IMR-90 (cell line): ENCODE measurements at regions not wholly inside any gene's neighbourhood (a gene's known extent, or its start where the extent isn't known, plus 50 kb on each side); places are given as distances from the start of the nearest gene placed in this dataset.

ENCODE experiments used
- ATAC-seq: fragments of 200-7000 bp; cut with Tn5 transposase; 2 replicates; pipeline ENCODE4 v1.9.1; 2020; ENCODE audit warnings: low read depth, mild to moderate bottlenecking, moderate library complexity
- BruUV-seq: library from RNA; stranded (reverse); fragments of 400-500 nt; replicated peaks from 2 replicates; lab custom pipeline; 2021; lab: Mats Ljungman, UMichigan
- CTCF ChIA-PET: fragments of 300-600 bp; formaldehyde crosslinking; extraction: SDS; loops from one replicate; lab custom pipeline; 2021; ENCODE audit warnings: antibody characterized with exemption; lab: Yijun Ruan, JAX
- POLR2A ChIA-PET: fragments of 300-600 bp; sonication (Branson Sonifier 250); formaldehyde crosslinking; loops from one replicate; lab custom pipeline; 2022; ENCODE audit warnings: antibody characterized with exemption; ENCODE audit not compliant: unreplicated experiment; lab: Charles Lee
- DNase-seq: peaks from one replicate; pipeline ENCODE4 v3.0.0; 2013
- H2AFZ ChIP-seq: replicated peaks from 2 replicates; pipeline ENCODE3; 2013; ENCODE audit warnings: low read length, mild to moderate bottlenecking; ENCODE audit not compliant: poor library complexity
- H2AK5ac ChIP-seq: 2 replicates; pipeline ENCODE4 v1.6.1; 2013; ENCODE audit warnings: low read depth, low read length, inconsistent platforms
- H2AK9ac ChIP-seq: replicated peaks from 2 replicates; pipeline ENCODE3; 2013; ENCODE audit warnings: mild to moderate bottlenecking, low read depth, low read length, moderate library complexity; ENCODE audit not compliant: poor library complexity
- H2BK120ac ChIP-seq: 2 replicates; pipeline ENCODE4 v1.6.1; 2013; ENCODE audit warnings: low read depth, low read length, inconsistent platforms
- H2BK15ac ChIP-seq: 3 replicates; pipeline ENCODE4 v1.6.1; 2013; ENCODE audit warnings: low read depth, low read length, inconsistent platforms
- H2BK20ac ChIP-seq: 2 replicates; pipeline ENCODE4 v1.6.1; 2013; ENCODE audit warnings: low read depth, mild to moderate bottlenecking, inconsistent platforms, low read length, moderate library complexity
- H2BK5ac ChIP-seq: 2 replicates; pipeline ENCODE4 v1.6.1; 2013; ENCODE audit warnings: mild to moderate bottlenecking, low read depth, low read length, inconsistent platforms; ENCODE audit not compliant: poor library complexity, severe bottlenecking
- H3K14ac ChIP-seq: replicated peaks from 2 replicates; pipeline ENCODE4 v1.6.1; 2013; ENCODE audit warnings: low read depth, low read length, inconsistent platforms
- H3K18ac ChIP-seq: 2 replicates; pipeline ENCODE4 v1.6.1; 2013; ENCODE audit warnings: low read depth, low read length, control low read depth
- H3K23ac ChIP-seq: 2 replicates; pipeline ENCODE4 v1.6.1; 2013; ENCODE audit warnings: low read depth, low read length, inconsistent platforms
- H3K27ac ChIP-seq: 2 replicates; pipeline ENCODE4 v1.5.1; 2013; ENCODE audit warnings: mild to moderate bottlenecking, control low read depth, low read length; ENCODE audit not compliant: insufficient read depth
- H3K27me3 ChIP-seq: 2 replicates; pipeline ENCODE4 v1.6.1; 2013; ENCODE audit warnings: low read length; ENCODE audit not compliant: control insufficient read depth, insufficient read depth
- H3K36me3 ChIP-seq: 2 replicates; pipeline ENCODE4 v1.6.1; 2013; ENCODE audit warnings: low read length, mixed read lengths; ENCODE audit not compliant: control insufficient read depth, insufficient read depth
- H3K4ac ChIP-seq: 2 replicates; pipeline ENCODE4 v1.6.1; 2013; ENCODE audit warnings: low read depth, low read length, inconsistent platforms
- H3K4me1 ChIP-seq: 2 replicates; pipeline ENCODE4 v1.6.1; 2013; ENCODE audit warnings: low read length, mixed read lengths; ENCODE audit not compliant: control insufficient read depth, insufficient read depth
- H3K4me2 ChIP-seq: 2 replicates; pipeline ENCODE4 v1.6.1; 2013; ENCODE audit warnings: low read depth, mild to moderate bottlenecking, control low read depth, low read length, moderate library complexity
- H3K4me3 ChIP-seq: 2 replicates; pipeline ENCODE4 v1.5.1; 2013; ENCODE audit warnings: low read depth, mild to moderate bottlenecking, control low read depth, low read length, moderate library complexity; ENCODE audit not compliant: insufficient read depth
- H3K56ac ChIP-seq: 2 replicates; pipeline ENCODE4 v1.6.1; 2013; ENCODE audit warnings: low read length, inconsistent platforms; ENCODE audit not compliant: insufficient read depth; ENCODE audit errors: extremely low read depth
- H3K79me1 ChIP-seq, 2 experiments: 2 replicates each; pipeline ENCODE4 v1.6.1; 2013; ENCODE audit warnings: low read length in 2 of 2, inconsistent platforms in 1 of 2, low read depth in 1 of 2
- H3K9ac ChIP-seq: 2 replicates; pipeline ENCODE4 v1.6.1; 2013; ENCODE audit warnings: low read depth, low read length, control low read depth
- H3K9me1 ChIP-seq: 2 replicates; pipeline ENCODE4 v1.6.1; 2013; ENCODE audit warnings: low read length, inconsistent platforms; ENCODE audit not compliant: insufficient read depth
- H3K9me3 ChIP-seq: 2 replicates; pipeline ENCODE4 v1.6.1; 2013; ENCODE audit warnings: low read length; ENCODE audit not compliant: control insufficient read depth, insufficient read depth
- H4K20me1 ChIP-seq: 2 replicates; pipeline ENCODE4 v1.6.1; 2013; ENCODE audit warnings: low read length, inconsistent platforms; ENCODE audit not compliant: insufficient read depth
- H4K5ac ChIP-seq: 2 replicates; pipeline ENCODE4 v1.6.1; 2013; ENCODE audit warnings: mild to moderate bottlenecking, low read depth, low read length, control low read depth
- H4K8ac ChIP-seq, 2 experiments: 2 replicates each; pipeline ENCODE4 v1.6.1; 2013; ENCODE audit warnings: low read depth in 2 of 2, low read length in 2 of 2, control low read depth in 1 of 2, inconsistent platforms in 1 of 2
- H4K91ac ChIP-seq: 2 replicates; pipeline ENCODE4 v1.6.1; 2013; ENCODE audit warnings: low read depth, low read length, inconsistent platforms; ENCODE audit not compliant: insufficient read depth
- BHLHE40 ChIP-seq: fragments of 150-350 bp; IDR thresholded peaks from 2 replicates; pipeline ENCODE4 v1.6.1; 2016; ENCODE audit warnings: mild to moderate bottlenecking, low read depth, low read length
- CEBPB ChIP-seq: IDR thresholded peaks from 2 replicates; pipeline ENCODE4 v1.6.1; 2012; ENCODE audit warnings: low read depth, low read length, improper control_type of control experiment
- NFE2L2 ChIP-seq: fragments of 150-350 bp; IDR thresholded peaks from 2 replicates; pipeline ENCODE4 v1.6.1; 2016; ENCODE audit warnings: low read depth, mild to moderate bottlenecking, low read length
- SMC3 ChIP-seq: fragments of 150-350 bp; IDR thresholded peaks from 2 replicates; pipeline ENCODE4 v1.6.1; 2016; ENCODE audit warnings: low read depth, mild to moderate bottlenecking, antibody characterized with exemption, low read length, moderate library complexity
- WGBS, 2 experiments: methylation state at CpG; one replicate each; pipeline versions ENCODE4 v1.1.5 to v1.1.7; 2013; ENCODE audit warnings: missing lambda C conversion rate in 2 of 2; ENCODE audit not compliant: insufficient read length in 1 of 2; ENCODE audit errors: extremely low coverage in 2 of 2; 5-methylcytosine and 5-hydroxymethylcytosine counted together
- dilution Hi-C: fragments of 300-500 bp; cut with HindIII; formaldehyde crosslinking; loops from one replicate; pipeline ENCODE4 v1.14.3; 2018; ENCODE audit warnings: low sequenced_read_pairs; ENCODE audit not compliant: unreplicated experiment
- in situ Hi-C: fragments of 300-500 bp; cut with MboI; formaldehyde crosslinking; loops from 3 replicates; pipeline ENCODE4 v1.14.3; 2019; ENCODE audit warnings: low sequenced_read_pairs, inconsistent platforms, mixed read lengths
- intact Hi-C: fragments of 100-400 bp; cut with micrococcal nuclease; formaldehyde crosslinking; loops from 2 replicates; pipeline ENCODE4 v1.10.0; 2022
- TF ChIP-seq, protein P1 (sequence below): fragments of 150-350 bp; IDR thresholded peaks from 2 replicates; pipeline ENCODE4 v1.6.1; 2017; ENCODE audit warnings: mild to moderate bottlenecking, antibody characterized with exemption, low read length, low read depth

DNA sequence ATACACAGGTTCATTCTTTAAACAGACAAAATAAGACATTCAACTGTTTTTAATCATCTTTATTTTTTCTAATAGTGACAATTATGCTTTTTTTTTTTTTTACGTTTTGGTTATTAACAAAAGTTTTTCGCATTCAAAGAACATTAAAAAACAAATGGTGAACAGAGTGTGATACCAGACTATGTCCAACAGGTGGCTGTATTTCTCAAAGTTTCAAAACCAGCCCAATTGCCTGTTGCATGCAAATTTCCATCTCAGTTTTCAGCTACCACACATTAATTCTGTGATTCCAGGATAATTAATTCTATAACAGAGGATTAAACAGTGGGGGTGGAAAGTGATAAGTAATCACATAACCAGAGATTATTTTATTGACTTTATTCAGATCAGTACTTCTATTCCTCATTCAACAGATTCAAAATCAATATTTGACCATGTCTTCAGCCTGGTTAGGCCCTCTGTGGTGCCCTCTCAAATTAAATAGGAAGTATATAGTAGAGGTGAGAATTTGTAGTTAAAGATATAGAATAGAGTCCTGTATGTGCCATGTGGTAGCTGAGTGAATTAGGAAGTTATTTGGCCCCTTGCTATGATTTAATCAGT, 122.2 kb upstream of the DCBLD2 start (continued):
- TF ChIP-seq NFE2L2: no peak

DNA sequence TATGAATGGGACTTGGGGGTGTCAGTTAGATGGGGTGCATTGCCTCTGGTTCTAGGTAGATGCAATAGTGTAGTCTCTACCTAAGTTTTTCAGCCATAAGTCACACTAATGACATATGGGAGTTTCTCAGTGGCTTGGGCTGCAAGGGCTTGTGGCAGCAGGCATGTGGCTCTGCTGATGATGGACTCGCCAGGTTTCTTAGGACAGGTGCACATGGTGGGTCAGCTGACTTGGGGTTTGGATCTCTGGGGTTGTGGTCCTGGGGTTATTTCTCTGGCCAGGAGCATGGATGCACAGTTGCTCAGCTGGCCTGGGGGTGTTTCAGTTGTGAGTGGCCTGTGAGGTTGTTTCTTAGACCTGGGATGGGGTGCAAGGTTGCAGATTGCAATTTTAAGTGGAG, 120.0 kb upstream of the DCBLD2 start:
- no peak for ATAC-seq

More for the DNA sequence above, 120.0 kb upstream of the DCBLD2 start:
- H3K4me1 ChIP-seq: no peaks in the 10 kb centered on the region
- BruUV-seq: no TSS peak
- no peak overlapping the region for H3K14ac ChIP-seq
- H3K9ac ChIP-seq: no peak overlapping the region
- no peak overlapping the region for H3K4me2 ChIP-seq
- no peak overlapping the region for H4K5ac ChIP-seq
- no peak overlapping the region for H3K4ac ChIP-seq
- no peak overlapping the region for H4K91ac ChIP-seq
- WGBS, 2 experiments: no CpG with 5 or more reads among the region's 1 CpG
- H2BK5ac ChIP-seq: no peak overlapping the region
- H3K9me1 ChIP-seq: no peaks in the 10 kb centered on the region; the same call in 1 of the 2 replicates
- H3K36me3 ChIP-seq: no peaks in the 10 kb centered on the region
- H3K18ac ChIP-seq: no peak overlapping the region
- no peak for DNase-seq
- no peak overlapping the region for H2AFZ ChIP-seq
- H2BK20ac ChIP-seq: no peak overlapping the region
- dilution Hi-C loops: loop anchor here (25.0 kb wide), 1 partner anchor 741 kb away; no protein-coding TSS in a partner anchor
- H2AK9ac ChIP-seq: no peak overlapping the region
- in situ Hi-C loops: loop anchor here (5.0 to 10.0 kb wide), 4 partner anchors 146 to 773 kb away; no protein-coding TSS in a partner anchor
- H3K9me3 ChIP-seq: no peaks in the 10 kb centered on the region; the same call in 1 of the 2 replicates
- ChIA-PET POLR2A (no interaction called here), CTCF (no interaction called here)
- no peak overlapping the region for H3K4me3 ChIP-seq
- no peak overlapping the region for H4K8ac ChIP-seq
- no peaks in the 10 kb centered on the region for H3K27me3 ChIP-seq
- no peak for TF ChIP-seq CEBPB
- TF ChIP-seq BHLHE40: no peak
- TF ChIP-seq SMC3: no peak
- TF ChIP-seq, protein P1, sequence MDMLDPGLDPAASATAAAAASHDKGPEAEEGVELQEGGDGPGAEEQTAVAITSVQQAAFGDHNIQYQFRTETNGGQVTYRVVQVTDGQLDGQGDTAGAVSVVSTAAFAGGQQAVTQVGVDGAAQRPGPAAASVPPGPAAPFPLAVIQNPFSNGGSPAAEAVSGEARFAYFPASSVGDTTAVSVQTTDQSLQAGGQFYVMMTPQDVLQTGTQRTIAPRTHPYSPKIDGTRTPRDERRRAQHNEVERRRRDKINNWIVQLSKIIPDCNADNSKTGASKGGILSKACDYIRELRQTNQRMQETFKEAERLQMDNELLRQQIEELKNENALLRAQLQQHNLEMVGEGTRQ: no peak
- no peaks in the 10 kb centered on the region for H4K20me1 ChIP-seq
- H2BK120ac ChIP-seq: no peak overlapping the region
- no peak overlapping the region for H3K56ac ChIP-seq
- no peak overlapping the region for H3K23ac ChIP-seq
- no peaks in the 10 kb centered on the region for H3K79me1 ChIP-seq
- intact Hi-C loops: loop anchor here (5.0 kb wide), 3 partner anchors 71 to 786 kb away; no protein-coding TSS in a partner anchor
- no peak overlapping the region for H3K27ac ChIP-seq
- H2BK15ac ChIP-seq: no peak overlapping the region
- no peak overlapping the region for H2AK5ac ChIP-seq
